GM23338 (cell line): ENCODE measurements at regions not wholly inside any gene's neighbourhood (a gene's known extent, or its start where the extent isn't known, plus 50 kb on each side); places are given as distances from the start of the nearest gene placed in this dataset.

ENCODE experiments used
- ATAC-seq: fragments of 200-7000 bp; cut with Tn5 transposase; 3 replicates; pipeline ENCODE4 v1.9.1; 2020
- DNase-seq: peaks from one replicate; pipeline ENCODE4 v3.0.0-alpha.2; 2015; ENCODE audit warnings: low spot score
- H2AFZ ChIP-seq: fragments of 200-600 bp; sonication (generic); 2 replicates; pipeline ENCODE4 v1.8.0; 2016; ENCODE audit warnings: antibody characterized with exemption, mild to moderate bottlenecking, moderate library complexity
- H3F3A ChIP-seq: fragments of 200-600 bp; sonication (generic); replicated peaks from 2 replicates; pipeline ENCODE4 v1.8.0; 2017; ENCODE audit warnings: antibody characterized with exemption, mixed run types, low read depth
- H3K27ac ChIP-seq: fragments of 200-600 bp; sonication (generic); 2 replicates; pipeline ENCODE4 v1.6.1; 2016; ENCODE audit warnings: low read depth
- H3K27me3 ChIP-seq: fragments of 200-600 bp; sonication (generic); 2 replicates; pipeline ENCODE4 v1.8.0; 2016; ENCODE audit warnings: mild to moderate bottlenecking, mixed run types, moderate library complexity; ENCODE audit not compliant: insufficient read depth
- H3K36me3 ChIP-seq: fragments of 200-600 bp; sonication (generic); 2 replicates; pipeline ENCODE4 v1.8.0; 2016; ENCODE audit warnings: mild to moderate bottlenecking; ENCODE audit not compliant: insufficient read depth
- H3K4me1 ChIP-seq: fragments of 200-600 bp; sonication (generic); 2 replicates; pipeline ENCODE4 v1.8.0; 2016; ENCODE audit warnings: mild to moderate bottlenecking, moderate library complexity; ENCODE audit not compliant: insufficient read depth
- H3K4me2 ChIP-seq: fragments of 200-600 bp; sonication (generic); 2 replicates; pipeline ENCODE4 v1.7.1; 2017; ENCODE audit warnings: mixed run types
- H3K4me3 ChIP-seq: fragments of 200-600 bp; sonication (generic); 2 replicates; pipeline ENCODE4 v1.6.1; 2016; ENCODE audit warnings: mixed run types
- H3K79me2 ChIP-seq: fragments of 200-600 bp; sonication (generic); replicated peaks from 2 replicates; pipeline ENCODE4 v1.8.0; 2017; ENCODE audit warnings: mild to moderate bottlenecking; ENCODE audit not compliant: insufficient read depth
- H3K9me2 ChIP-seq: fragments of 200-600 bp; sonication (generic); 2 replicates; pipeline ENCODE4 v1.8.0; 2017; ENCODE audit not compliant: insufficient read depth
- H4K20me1 ChIP-seq: fragments of 200-600 bp; sonication (generic); replicated peaks from 2 replicates; pipeline ENCODE4 v1.8.0; 2017; ENCODE audit warnings: mild to moderate bottlenecking; ENCODE audit not compliant: insufficient read depth
- H3K27ac Mint-ChIP-seq: 2 replicates; pipeline ENCODE4 v1.8.0; 2020; ENCODE audit warnings: inconsistent platforms, mild to moderate bottlenecking, moderate library complexity, mixed read lengths
- H3K27me3 Mint-ChIP-seq: 3 replicates; pipeline ENCODE4 v1.8.0; 2022; ENCODE audit warnings: low read depth, mild to moderate bottlenecking, moderate library complexity, mixed read lengths, inconsistent platforms; ENCODE audit not compliant: insufficient read depth, poor library complexity
- H3K36me3 Mint-ChIP-seq: 3 replicates; pipeline ENCODE4 v1.8.0; 2021; ENCODE audit warnings: low read depth, mild to moderate bottlenecking, inconsistent platforms, moderate library complexity, mixed read lengths
- H3K4me1 Mint-ChIP-seq: 3 replicates; pipeline ENCODE4 v1.8.0; 2020; ENCODE audit warnings: mild to moderate bottlenecking, inconsistent platforms, mixed read lengths
- H3K4me3 Mint-ChIP-seq: 3 replicates; pipeline ENCODE4 v1.8.0; 2021; ENCODE audit warnings: moderate library complexity, mild to moderate bottlenecking, inconsistent platforms, mixed read lengths
- H3K9me3 Mint-ChIP-seq: 3 replicates; pipeline ENCODE4 v1.8.0; 2020; ENCODE audit warnings: moderate library complexity, mild to moderate bottlenecking, inconsistent platforms, mixed read lengths
- CTCF ChIP-seq, 2 experiments: fragments of 200-600 bp in 1 of 2; sonication (generic) in 1 of 2; conservative IDR thresholded peaks; 2 replicates each; pipeline versions ENCODE4 v1.5.1 to v1.6.1; 2016 to 2017; ENCODE audit warnings: antibody characterized with exemption in 2 of 2, low read depth in 2 of 2, mild to moderate bottlenecking in 2 of 2, moderate library complexity in 1 of 2
- EZH2phosphoT487 ChIP-seq: fragments of 200-600 bp; sonication (generic); IDR thresholded peaks from one replicate; pipeline ENCODE4 v1.8.1; 2018; ENCODE audit warnings: antibody characterized with exemption; ENCODE audit not compliant: unreplicated experiment
- POLR2AphosphoS5 ChIP-seq: IDR thresholded peaks from 2 replicates; pipeline ENCODE4 v1.6.1; 2016; ENCODE audit warnings: antibody characterized with exemption, low read depth
- ZNF114 ChIP-seq: fragments of 250-450 bp; sonication (Bioruptor Pico); IDR thresholded peaks from 2 replicates; pipeline ENCODE4 v1.5.0; 2020; ENCODE audit warnings: mild to moderate bottlenecking, moderate library complexity
- ZNF331 ChIP-seq: fragments of 250-450 bp; sonication (Bioruptor Pico); IDR thresholded peaks from 2 replicates; pipeline ENCODE4 v1.5.0; 2020; ENCODE audit warnings: low read depth, mild to moderate bottlenecking, moderate library complexity
- TF ChIP-seq, protein P1 (sequence below): fragments of 250-450 bp; sonication (Bioruptor Pico); IDR thresholded peaks from 2 replicates; pipeline ENCODE4 v1.5.0; 2020; ENCODE audit warnings: mild to moderate bottlenecking, moderate library complexity

DNA sequence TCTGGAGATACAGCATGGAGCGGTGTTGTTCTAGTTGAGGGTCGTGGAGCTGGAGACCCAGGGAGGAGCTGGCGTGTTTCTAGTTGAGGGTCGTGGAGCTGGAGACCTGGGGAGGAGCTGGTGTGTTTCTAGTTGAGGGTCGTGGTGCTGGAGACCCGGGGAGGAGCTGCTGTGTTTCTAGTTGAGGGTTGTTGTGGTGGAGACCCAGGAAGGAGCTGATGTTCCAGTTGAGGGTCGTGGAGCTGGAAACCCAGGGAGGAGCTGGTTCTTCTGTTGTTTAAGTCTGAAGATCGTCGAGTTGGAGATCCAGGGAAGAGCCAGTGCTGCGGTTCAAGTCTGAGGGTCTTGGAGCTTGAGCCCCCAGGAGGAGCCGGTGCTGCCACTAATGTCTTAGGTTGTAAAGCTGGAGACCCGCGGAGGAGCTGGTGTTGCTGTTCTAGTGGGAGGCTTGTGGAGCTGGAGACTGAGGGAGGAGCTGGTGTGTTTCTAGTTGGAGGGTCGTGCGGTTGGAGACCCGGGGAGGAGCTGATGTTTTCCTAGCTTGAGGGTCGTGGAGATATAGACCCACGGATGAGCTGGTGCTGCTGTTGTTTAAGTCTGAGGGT, 155.3 kb downstream of the RTP5 start (continued):
- TF ChIP-seq, protein P1, sequence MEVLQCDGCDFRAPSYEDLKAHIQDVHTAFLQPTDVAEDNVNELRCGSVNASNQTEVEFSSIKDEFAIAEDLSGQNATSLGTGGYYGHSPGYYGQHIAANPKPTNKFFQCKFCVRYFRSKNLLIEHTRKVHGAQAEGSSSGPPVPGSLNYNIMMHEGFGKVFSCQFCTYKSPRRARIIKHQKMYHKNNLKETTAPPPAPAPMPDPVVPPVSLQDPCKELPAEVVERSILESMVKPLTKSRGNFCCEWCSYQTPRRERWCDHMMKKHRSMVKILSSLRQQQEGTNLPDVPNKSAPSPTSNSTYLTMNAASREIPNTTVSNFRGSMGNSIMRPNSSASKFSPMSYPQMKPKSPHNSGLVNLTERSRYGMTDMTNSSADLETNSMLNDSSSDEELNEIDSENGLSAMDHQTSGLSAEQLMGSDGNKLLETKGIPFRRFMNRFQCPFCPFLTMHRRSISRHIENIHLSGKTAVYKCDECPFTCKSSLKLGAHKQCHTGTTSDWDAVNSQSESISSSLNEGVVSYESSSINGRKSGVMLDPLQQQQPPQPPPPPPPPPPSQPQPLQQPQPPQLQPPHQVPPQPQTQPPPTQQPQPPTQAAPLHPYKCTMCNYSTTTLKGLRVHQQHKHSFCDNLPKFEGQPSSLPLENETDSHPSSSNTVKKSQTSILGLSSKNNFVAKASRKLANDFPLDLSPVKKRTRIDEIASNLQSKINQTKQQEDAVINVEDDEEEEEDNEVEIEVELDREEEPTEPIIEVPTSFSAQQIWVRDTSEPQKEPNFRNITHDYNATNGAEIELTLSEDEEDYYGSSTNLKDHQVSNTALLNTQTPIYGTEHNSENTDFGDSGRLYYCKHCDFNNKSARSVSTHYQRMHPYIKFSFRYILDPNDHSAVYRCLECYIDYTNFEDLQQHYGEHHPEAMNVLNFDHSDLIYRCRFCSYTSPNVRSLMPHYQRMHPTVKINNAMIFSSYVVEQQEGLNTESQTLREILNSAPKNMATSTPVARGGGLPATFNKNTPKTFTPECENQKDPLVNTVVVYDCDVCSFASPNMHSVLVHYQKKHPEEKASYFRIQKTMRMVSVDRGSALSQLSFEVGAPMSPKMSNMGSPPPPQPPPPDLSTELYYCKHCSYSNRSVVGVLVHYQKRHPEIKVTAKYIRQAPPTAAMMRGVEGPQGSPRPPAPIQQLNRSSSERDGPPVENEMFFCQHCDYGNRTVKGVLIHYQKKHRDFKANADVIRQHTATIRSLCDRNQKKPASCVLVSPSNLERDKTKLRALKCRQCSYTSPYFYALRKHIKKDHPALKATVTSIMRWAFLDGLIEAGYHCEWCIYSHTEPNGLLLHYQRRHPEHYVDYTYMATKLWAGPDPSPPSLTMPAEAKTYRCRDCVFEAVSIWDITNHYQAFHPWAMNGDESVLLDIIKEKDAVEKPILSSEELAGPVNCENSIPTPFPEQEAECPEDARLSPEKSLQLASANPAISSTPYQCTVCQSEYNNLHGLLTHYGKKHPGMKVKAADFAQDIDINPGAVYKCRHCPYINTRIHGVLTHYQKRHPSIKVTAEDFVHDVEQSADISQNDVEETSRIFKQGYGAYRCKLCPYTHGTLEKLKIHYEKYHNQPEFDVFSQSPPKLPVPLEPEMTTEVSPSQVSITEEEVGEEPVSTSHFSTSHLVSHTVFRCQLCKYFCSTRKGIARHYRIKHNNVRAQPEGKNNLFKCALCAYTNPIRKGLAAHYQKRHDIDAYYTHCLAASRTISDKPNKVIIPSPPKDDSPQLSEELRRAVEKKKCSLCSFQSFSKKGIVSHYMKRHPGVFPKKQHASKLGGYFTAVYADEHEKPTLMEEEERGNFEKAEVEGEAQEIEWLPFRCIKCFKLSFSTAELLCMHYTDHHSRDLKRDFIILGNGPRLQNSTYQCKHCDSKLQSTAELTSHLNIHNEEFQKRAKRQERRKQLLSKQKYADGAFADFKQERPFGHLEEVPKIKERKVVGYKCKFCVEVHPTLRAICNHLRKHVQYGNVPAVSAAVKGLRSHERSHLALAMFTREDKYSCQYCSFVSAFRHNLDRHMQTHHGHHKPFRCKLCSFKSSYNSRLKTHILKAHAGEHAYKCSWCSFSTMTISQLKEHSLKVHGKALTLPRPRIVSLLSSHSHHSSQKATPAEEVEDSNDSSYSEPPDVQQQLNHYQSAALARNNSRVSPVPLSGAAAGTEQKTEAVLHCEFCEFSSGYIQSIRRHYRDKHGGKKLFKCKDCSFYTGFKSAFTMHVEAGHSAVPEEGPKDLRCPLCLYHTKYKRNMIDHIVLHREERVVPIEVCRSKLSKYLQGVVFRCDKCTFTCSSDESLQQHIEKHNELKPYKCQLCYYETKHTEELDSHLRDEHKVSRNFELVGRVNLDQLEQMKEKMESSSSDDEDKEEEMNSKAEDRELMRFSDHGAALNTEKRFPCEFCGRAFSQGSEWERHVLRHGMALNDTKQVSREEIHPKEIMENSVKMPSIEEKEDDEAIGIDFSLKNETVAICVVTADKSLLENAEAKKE (CRISPR knock-in tag): no peak
- TF ChIP-seq EZH2phosphoT487 (no peak), ZNF331 (no peak)

DNA sequence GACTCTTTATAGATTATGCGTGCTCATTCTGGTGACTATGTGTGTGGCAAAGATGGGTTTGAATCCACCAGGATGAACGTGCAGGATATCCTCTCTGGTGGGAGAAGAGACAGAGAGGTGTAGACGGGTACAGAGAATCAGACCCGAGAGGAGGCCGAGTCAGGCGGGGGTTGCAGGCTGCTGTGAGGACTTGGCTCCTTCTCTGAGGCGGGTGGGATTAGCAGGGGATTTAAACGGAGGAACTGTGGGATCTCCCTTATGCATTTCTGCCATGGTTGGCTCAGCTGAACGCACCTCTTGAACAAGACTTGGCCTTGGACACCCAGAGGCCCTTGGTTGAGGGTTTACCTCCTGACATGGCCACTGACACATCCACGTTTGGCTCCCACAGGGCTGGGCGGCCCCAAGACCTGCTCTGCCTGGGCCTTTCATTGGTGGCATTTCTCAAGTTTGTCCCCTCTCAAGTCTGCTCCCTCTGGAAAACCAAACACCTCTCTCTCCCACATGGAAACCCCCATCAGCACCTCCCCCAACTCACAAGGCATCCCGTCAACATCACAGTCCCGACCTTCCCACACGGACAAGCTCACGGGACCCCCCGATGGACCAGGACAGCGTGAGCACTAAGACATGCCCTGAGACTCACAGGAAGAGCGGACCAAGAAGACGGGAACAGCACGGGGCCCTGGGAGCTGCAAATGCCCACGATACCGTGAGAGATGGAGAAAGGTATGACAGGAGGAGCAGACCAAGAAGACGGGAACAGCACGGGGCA, 158.3 kb downstream of the RTP5 start:
- no peaks in the 10 kb centered on the region for H4K20me1 ChIP-seq
- no peak overlapping the region for H2AFZ ChIP-seq
- peaks cover 12% of the 10 kb centered on the region for H3K36me3 Mint-ChIP-seq
- DNase-seq (no peak), ATAC-seq (no peak)
- H3K4me3 ChIP-seq: no peak overlapping the region
- no peak overlapping the region for H3K4me2 ChIP-seq
- no peaks in the 10 kb centered on the region for H3K79me2 ChIP-seq
- H3F3A ChIP-seq: no peaks in the 10 kb centered on the region
- H3K27me3 Mint-ChIP-seq: peaks cover 23% of the 10 kb centered on the region
- H3K4me3 Mint-ChIP-seq: no peak overlapping the region
- H3K4me1 Mint-ChIP-seq: peaks cover 3% of the 10 kb centered on the region; the same call in 1 of the 3 replicates
- TF ChIP-seq ZNF114 (CRISPR knock-in tag) (no peak), CTCF (conservative IDR thresholded peaks at IDR 0.05; ENCODE audit: low read depth in 2 of 2) (no peak), EZH2phosphoT487 (no peak), POLR2AphosphoS5 (no peak)
- peaks cover 28% of the 10 kb centered on the region for H3K9me3 Mint-ChIP-seq
- no peaks in the 10 kb centered on the region for H3K27me3 ChIP-seq
- no peaks in the 10 kb centered on the region for H3K36me3 ChIP-seq
- no peak overlapping the region for H3K27ac ChIP-seq
- no peaks in the 10 kb centered on the region for H3K9me2 ChIP-seq
- H3K4me1 ChIP-seq: no peaks in the 10 kb centered on the region
- no peak overlapping the region for H3K27ac Mint-ChIP-seq
